HUES6 (cell line): ENCODE measurements at regions not wholly inside any gene's neighbourhood (a gene's known extent, or its start where the extent isn't known, plus 50 kb on each side); places are given as distances from the start of the nearest gene placed in this dataset.

Experiments
- H3K27ac ChIP-seq: 2 replicates; pipeline ENCODE4 v1.7.0; 2013; ENCODE audit warnings: low read depth, mild to moderate bottlenecking, low read length, inconsistent platforms
- H3K27me3 ChIP-seq: 2 replicates; pipeline ENCODE4 v1.6.1; 2013; ENCODE audit warnings: low read length; ENCODE audit not compliant: control insufficient read depth, insufficient read depth
- H3K36me3 ChIP-seq: 2 replicates; pipeline ENCODE4 v1.6.1; 2013; ENCODE audit warnings: low read length; ENCODE audit not compliant: control insufficient read depth, insufficient read depth
- H3K4me1 ChIP-seq: 2 replicates; pipeline ENCODE4 v1.6.1; 2013; ENCODE audit warnings: low read length; ENCODE audit not compliant: control insufficient read depth, insufficient read depth
- H3K4me3 ChIP-seq: 2 replicates; pipeline ENCODE4 v1.5.1; 2013; ENCODE audit warnings: low read depth, low read length
- H3K9ac ChIP-seq: one replicate; pipeline ENCODE4 v1.6.1; 2013; ENCODE audit warnings: mild to moderate bottlenecking, low read length
- H3K9me3 ChIP-seq: 2 replicates; pipeline ENCODE4 v1.6.1; 2013; ENCODE audit warnings: low read depth, low read length; ENCODE audit not compliant: control insufficient read depth, insufficient read depth

GRCh38 chr11:109968299-109968698, 124.9 kb upstream of the ZC3H12C start:
- Histone ChIP-seq H3K27me3 (no peaks in the 10 kb centered on the region), H3K9me3 (no peaks in the 10 kb centered on the region), H3K36me3 (no peaks in the 10 kb centered on the region), H3K27ac (no peak overlapping the region), H3K4me3 (no peak overlapping the region), H3K4me1 (peaks cover 4% of the 10 kb centered on the region; the same call in 1 of the 2 replicates), H3K9ac (no peak overlapping the region)

GRCh38 chr11:109968781-109969180, 124.4 kb upstream of the ZC3H12C start:
- H3K27me3 ChIP-seq: no peaks in the 10 kb centered on the region
- H3K4me3 ChIP-seq: no peak overlapping the region
- no peaks in the 10 kb centered on the region for H3K36me3 ChIP-seq
- H3K4me1 ChIP-seq: peaks cover 4% of the 10 kb centered on the region; the same call in 1 of the 2 replicates
- H3K9me3 ChIP-seq: no peaks in the 10 kb centered on the region
- H3K27ac ChIP-seq: no peak overlapping the region
- H3K9ac ChIP-seq: no peak overlapping the region

GRCh38 chr11:109970516-109971183, 122.5 kb upstream of the ZC3H12C start:
- Histone ChIP-seq H3K27ac (no peak overlapping the region), H3K4me3 (no peak overlapping the region), H3K36me3 (no peaks in the 10 kb centered on the region), H3K9me3 (no peaks in the 10 kb centered on the region), H3K9ac (no peak overlapping the region), H3K4me1 (peaks cover 4% of the 10 kb centered on the region; the same call in 1 of the 2 replicates), H3K27me3 (no peaks in the 10 kb centered on the region)

DNA sequence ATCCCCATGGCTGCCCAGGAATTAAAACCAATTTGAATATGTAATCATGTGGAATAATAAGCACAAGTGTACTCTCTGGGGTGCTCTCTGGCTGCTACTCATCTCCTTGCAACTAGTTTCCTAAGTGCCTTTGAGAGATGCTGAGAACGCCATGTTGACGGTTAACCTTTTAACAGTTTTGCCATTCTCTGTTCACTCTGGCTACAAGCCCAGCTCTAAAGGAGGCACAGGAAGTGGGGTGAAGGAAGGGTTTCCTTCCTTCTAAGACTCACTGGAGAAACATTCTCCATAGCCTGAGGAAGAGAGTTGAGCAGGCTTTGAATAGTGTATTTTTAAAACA, 122.0 kb upstream of the ZC3H12C start:
- H3K9me3 ChIP-seq: no peaks in the 10 kb centered on the region
- no peak overlapping the region for H3K4me3 ChIP-seq
- no peak overlapping the region for H3K9ac ChIP-seq
- H3K36me3 ChIP-seq: no peaks in the 10 kb centered on the region
- no peaks in the 10 kb centered on the region for H3K27me3 ChIP-seq
- H3K4me1 ChIP-seq: peaks cover 4% of the 10 kb centered on the region; the same call in 1 of the 2 replicates
- no peak overlapping the region for H3K27ac ChIP-seq

DNA sequence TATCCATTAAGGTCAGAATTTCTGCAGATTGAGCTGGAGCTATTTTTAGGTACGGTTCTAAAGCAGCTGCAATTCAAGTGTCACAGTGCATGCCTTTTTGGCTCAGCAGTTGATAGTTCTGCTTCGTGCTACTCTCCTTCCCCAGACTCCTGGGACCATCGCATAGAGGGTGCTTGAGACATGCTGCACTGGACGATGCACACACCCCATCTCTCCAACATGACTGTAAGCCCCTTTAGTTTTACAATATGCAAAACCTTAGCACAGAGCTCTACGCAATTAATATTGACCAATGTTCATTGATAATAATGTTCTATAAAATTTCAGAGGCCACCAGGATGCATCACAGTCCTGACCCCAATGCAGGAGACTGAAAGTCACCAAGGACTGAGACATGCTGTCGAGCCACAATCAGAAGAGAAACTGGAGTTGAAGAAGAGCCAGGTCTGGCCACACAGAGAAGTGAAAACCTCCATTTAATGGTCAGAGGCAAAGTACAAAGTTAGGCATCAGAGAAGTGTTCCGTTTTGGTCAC, 120.9 kb upstream of the ZC3H12C start:
- H3K27ac ChIP-seq: no peak overlapping the region
- no peak overlapping the region for H3K9ac ChIP-seq
- peaks cover 4% of the 10 kb centered on the region; the same call in 1 of the 2 replicates for H3K4me1 ChIP-seq
- H3K9me3 ChIP-seq: 0 out of 2 replicates have a peak, but pooled peaks cover under 1% of the 10 kb centered on the region
- no peaks in the 10 kb centered on the region for H3K36me3 ChIP-seq
- no peaks in the 10 kb centered on the region for H3K27me3 ChIP-seq
- no peak overlapping the region for H3K4me3 ChIP-seq

DNA sequence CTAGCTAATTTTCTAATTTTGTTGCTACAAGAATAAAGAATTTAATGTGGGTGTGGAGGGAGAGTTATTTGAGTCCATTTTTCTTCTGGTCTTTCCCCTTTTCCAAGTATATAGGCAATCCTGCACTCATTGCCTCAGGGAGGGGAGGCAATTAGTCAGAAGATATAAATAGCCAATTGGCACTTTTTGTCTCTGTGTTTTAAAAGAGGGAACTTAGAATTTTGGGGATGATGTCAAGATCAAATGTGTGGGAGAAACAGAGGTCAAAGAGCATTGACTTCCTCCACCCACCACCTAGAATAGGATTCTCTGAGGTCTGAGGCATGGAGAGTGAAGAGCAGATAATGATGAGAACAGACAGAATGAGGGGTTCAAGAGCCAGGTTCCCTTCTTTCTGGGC, 120.3 kb upstream of the ZC3H12C start:
- Histone ChIP-seq H3K4me3 (no peak overlapping the region), H3K27ac (no peak overlapping the region), H3K9me3 (0 out of 2 replicates have a peak, but pooled peaks cover 3% of the 10 kb centered on the region)

GRCh38 chr11:109973486-109973885, 119.7 kb upstream of the ZC3H12C start:
- Histone ChIP-seq H3K27me3 (no peaks in the 10 kb centered on the region), H3K4me3 (no peak overlapping the region), H3K27ac (no peak overlapping the region), H3K36me3 (no peaks in the 10 kb centered on the region), H3K4me1 (peaks cover 4% of the 10 kb centered on the region; the same call in 1 of the 2 replicates), H3K9me3 (0 out of 2 replicates have a peak, but pooled peaks cover 3% of the 10 kb centered on the region), H3K9ac (no peak overlapping the region)

More for the DNA sequence above, 120.3 kb upstream of the ZC3H12C start:
- no peaks in the 10 kb centered on the region for H3K36me3 ChIP-seq
- no peaks in the 10 kb centered on the region for H3K27me3 ChIP-seq
- peaks cover 4% of the 10 kb centered on the region; the same call in 1 of the 2 replicates for H3K4me1 ChIP-seq
- no peak overlapping the region for H3K9ac ChIP-seq

- H3K27me3 ChIP-seq: no peaks in the 10 kb centered on the region
- H3K9ac ChIP-seq: no peak overlapping the region
- no peak overlapping the region for H3K4me3 ChIP-seq
- H3K27ac ChIP-seq: no peak overlapping the region
- H3K9me3 ChIP-seq: 0 out of 2 replicates have a peak, but pooled peaks cover 3% of the 10 kb centered on the region
- peaks cover 4% of the 10 kb centered on the region; the same call in 1 of the 2 replicates for H3K4me1 ChIP-seq
- H3K36me3 ChIP-seq: no peaks in the 10 kb centered on the region
Measured at GRCh38 chr11:109974523-109974922, 118.7 kb upstream of the ZC3H12C start.

- no peaks in the 10 kb centered on the region for H3K4me1 ChIP-seq
- H3K4me3 ChIP-seq: no peak overlapping the region
Measured at GRCh38 chr11:109978895-109979294, 114.3 kb upstream of the ZC3H12C start.

GRCh38 chr11:109981031-109981636, 112.1 kb upstream of the ZC3H12C start:
- Histone ChIP-seq H3K4me1 (no peaks in the 10 kb centered on the region), H3K9me3 (0 out of 2 replicates have a peak, but pooled peaks cover 3% of the 10 kb centered on the region), H3K27me3 (no peaks in the 10 kb centered on the region), H3K9ac (no peak overlapping the region), H3K27ac (no peak overlapping the region), H3K36me3 (no peaks in the 10 kb centered on the region), H3K4me3 (no peak overlapping the region)

More at GRCh38 chr11:109978895-109979294, 114.3 kb upstream of the ZC3H12C start:
- Histone ChIP-seq H3K27me3 (no peaks in the 10 kb centered on the region), H3K9me3 (0 out of 2 replicates have a peak, but pooled peaks cover 3% of the 10 kb centered on the region), H3K27ac (no peak overlapping the region), H3K9ac (no peak overlapping the region), H3K36me3 (no peaks in the 10 kb centered on the region)

DNA sequence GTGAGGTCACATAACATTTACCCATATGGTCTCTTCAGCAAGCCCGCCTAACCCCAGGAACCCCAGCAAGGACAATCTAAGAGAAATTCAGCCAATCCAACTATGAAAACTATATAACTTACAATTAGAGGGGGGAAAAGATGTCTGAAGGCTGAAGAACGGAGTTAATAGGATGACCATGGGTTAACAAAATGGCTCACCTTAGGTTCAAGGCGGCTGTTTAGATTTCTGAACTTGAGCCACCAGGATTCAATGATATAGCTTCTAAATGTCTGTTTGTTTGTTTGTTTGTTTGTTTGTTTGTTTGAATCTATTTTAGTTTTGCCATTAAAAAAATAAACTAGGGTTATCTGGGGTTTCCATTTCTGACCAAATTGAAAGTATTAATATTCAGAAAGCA, 109.8 kb upstream of the ZC3H12C start:
- Histone ChIP-seq H3K27ac (no peak overlapping the region), H3K9me3 (no peaks in the 10 kb centered on the region), H3K36me3 (no peaks in the 10 kb centered on the region), H3K9ac (no peak overlapping the region), H3K27me3 (no peaks in the 10 kb centered on the region), H3K4me1 (no peaks in the 10 kb centered on the region), H3K4me3 (no peak overlapping the region)
